ENCODE measurements at regions not wholly inside any gene's neighbourhood (a gene's known extent, or its start where the extent isn't known, plus 50 kb on each side); places are given as distances from the start of the nearest gene placed in this dataset.

GRCh38 chr14:95442633-95443021 is 73.8 kb downstream of the SYNE3 start:
- Mint-ChIP-seq H3K9me3 (ENCODE audit: unreplicated experiment) (no peaks in the 10 kb centered on the region), H3K4me1 (ENCODE audit: unreplicated experiment) (no peaks in the 10 kb centered on the region), H3K36me3 (ENCODE audit: low read depth, unreplicated experiment) (peaks cover 2% of the 10 kb centered on the region), H3K27ac (ENCODE audit: unreplicated experiment) (no peak overlapping the region), H3K27me3 (ENCODE audit: unreplicated experiment) (peaks cover 5% of the 10 kb centered on the region), H3K4me3 (ENCODE audit: unreplicated experiment) (no peak overlapping the region)
- peak; percentile 70 for TF ChIP-seq CTCF (IDR thresholded peaks at IDR 0.05; ENCODE audit: unreplicated experiment)
- DNase-seq (ENCODE audit: low spot score): peak; percentile 84

- Mint-ChIP-seq H3K27me3 (ENCODE audit: unreplicated experiment) (peaks cover 5% of the 10 kb centered on the region), H3K27ac (ENCODE audit: unreplicated experiment) (no peak overlapping the region), H3K4me3 (ENCODE audit: unreplicated experiment) (no peak overlapping the region), H3K9me3 (ENCODE audit: unreplicated experiment) (no peaks in the 10 kb centered on the region), H3K36me3 (ENCODE audit: low read depth, unreplicated experiment) (peaks cover 5% of the 10 kb centered on the region), H3K4me1 (ENCODE audit: unreplicated experiment) (no peaks in the 10 kb centered on the region)
- TF ChIP-seq CTCF (IDR thresholded peaks at IDR 0.05; ENCODE audit: unreplicated experiment): no peak
- DNase-seq (ENCODE audit: low spot score): no peak
These were observed 74.3 kb downstream of the SYNE3 start for GRCh38 chr14:95442016-95442632.

GRCh38 chr14:95440951-95441350 is 75.5 kb downstream of the SYNE3 start:
- H3K9me3 Mint-ChIP-seq (ENCODE audit: unreplicated experiment): no peaks in the 10 kb centered on the region
- TF ChIP-seq CTCF (IDR thresholded peaks at IDR 0.05; ENCODE audit: unreplicated experiment): no peak
- no peak for DNase-seq (ENCODE audit: low spot score)
- no peak overlapping the region for H3K27ac Mint-ChIP-seq (ENCODE audit: unreplicated experiment)
- H3K27me3 Mint-ChIP-seq (ENCODE audit: unreplicated experiment): peaks cover 5% of the 10 kb centered on the region
- H3K36me3 Mint-ChIP-seq (ENCODE audit: low read depth, unreplicated experiment): peaks cover 5% of the 10 kb centered on the region
- no peak overlapping the region for H3K4me3 Mint-ChIP-seq (ENCODE audit: unreplicated experiment)
- no peaks in the 10 kb centered on the region for H3K4me1 Mint-ChIP-seq (ENCODE audit: unreplicated experiment)

GRCh38 chr14:95440496-95440895 is 76.0 kb downstream of the SYNE3 start:
- H3K27me3 Mint-ChIP-seq (ENCODE audit: unreplicated experiment): peaks cover 5% of the 10 kb centered on the region
- no peak overlapping the region for H3K4me3 Mint-ChIP-seq (ENCODE audit: unreplicated experiment)
- no peaks in the 10 kb centered on the region for H3K9me3 Mint-ChIP-seq (ENCODE audit: unreplicated experiment)
- TF ChIP-seq CTCF (IDR thresholded peaks at IDR 0.05; ENCODE audit: unreplicated experiment): no peak
- H3K36me3 Mint-ChIP-seq (ENCODE audit: low read depth, unreplicated experiment): peaks cover 5% of the 10 kb centered on the region
- no peak overlapping the region for H3K27ac Mint-ChIP-seq (ENCODE audit: unreplicated experiment)
- DNase-seq (ENCODE audit: low spot score): no peak
- H3K4me1 Mint-ChIP-seq (ENCODE audit: unreplicated experiment): no peaks in the 10 kb centered on the region

GRCh38 chr14:95439881-95440280 is 76.6 kb downstream of the SYNE3 start:
- Mint-ChIP-seq H3K4me1 (ENCODE audit: unreplicated experiment) (no peaks in the 10 kb centered on the region), H3K27me3 (ENCODE audit: unreplicated experiment) (peaks cover 5% of the 10 kb centered on the region), H3K9me3 (ENCODE audit: unreplicated experiment) (no peaks in the 10 kb centered on the region), H3K36me3 (ENCODE audit: low read depth, unreplicated experiment) (peaks cover 5% of the 10 kb centered on the region), H3K4me3 (ENCODE audit: unreplicated experiment) (no peak overlapping the region), H3K27ac (ENCODE audit: unreplicated experiment) (no peak overlapping the region)
- no peak for DNase-seq (ENCODE audit: low spot score)
- no peak for TF ChIP-seq CTCF (IDR thresholded peaks at IDR 0.05; ENCODE audit: unreplicated experiment)

Data from endothelial cell (in vitro differentiated cells).